Neural crest cell (in vitro differentiated cells): ENCODE measurements at regions not wholly inside any gene's neighbourhood (a gene's known extent, or its start where the extent isn't known, plus 50 kb on each side); places are given as distances from the start of the nearest gene placed in this dataset.

Experiments used
- DNase-seq: peaks from one replicate; pipeline ENCODE4 v3.0.0; 2021; ENCODE audit warnings: low read depth, mixed read lengths, low spot score
- H3K27ac Mint-ChIP-seq: one replicate; pipeline ENCODE4 v1.8.0; 2021; ENCODE audit warnings: mild to moderate bottlenecking, mixed read lengths; ENCODE audit not compliant: unreplicated experiment
- H3K27me3 Mint-ChIP-seq: 2 replicates; pipeline ENCODE4 v1.8.0; 2021; ENCODE audit warnings: low read depth, mild to moderate bottlenecking, mixed read lengths
- H3K36me3 Mint-ChIP-seq: 2 replicates; pipeline ENCODE4 v1.8.0; 2021; ENCODE audit warnings: low read depth, mild to moderate bottlenecking, mixed read lengths
- H3K4me1 Mint-ChIP-seq: 2 replicates; pipeline ENCODE4 v1.8.0; 2021; ENCODE audit warnings: mixed read lengths
- H3K4me3 Mint-ChIP-seq: one replicate; pipeline ENCODE4 v1.8.0; 2021; ENCODE audit warnings: mild to moderate bottlenecking, mixed read lengths
- H3K9me3 Mint-ChIP-seq: 2 replicates; pipeline ENCODE4 v1.8.0; 2021; ENCODE audit warnings: mixed read lengths
- TF ChIP-seq, protein P1 (sequence below): fragments of 200-600 bp; sonication (generic); conservative IDR thresholded peaks from 2 replicates; pipeline ENCODE4 v1.5.0; 2021; ENCODE audit warnings: antibody characterized with exemption, mild to moderate bottlenecking

DNA sequence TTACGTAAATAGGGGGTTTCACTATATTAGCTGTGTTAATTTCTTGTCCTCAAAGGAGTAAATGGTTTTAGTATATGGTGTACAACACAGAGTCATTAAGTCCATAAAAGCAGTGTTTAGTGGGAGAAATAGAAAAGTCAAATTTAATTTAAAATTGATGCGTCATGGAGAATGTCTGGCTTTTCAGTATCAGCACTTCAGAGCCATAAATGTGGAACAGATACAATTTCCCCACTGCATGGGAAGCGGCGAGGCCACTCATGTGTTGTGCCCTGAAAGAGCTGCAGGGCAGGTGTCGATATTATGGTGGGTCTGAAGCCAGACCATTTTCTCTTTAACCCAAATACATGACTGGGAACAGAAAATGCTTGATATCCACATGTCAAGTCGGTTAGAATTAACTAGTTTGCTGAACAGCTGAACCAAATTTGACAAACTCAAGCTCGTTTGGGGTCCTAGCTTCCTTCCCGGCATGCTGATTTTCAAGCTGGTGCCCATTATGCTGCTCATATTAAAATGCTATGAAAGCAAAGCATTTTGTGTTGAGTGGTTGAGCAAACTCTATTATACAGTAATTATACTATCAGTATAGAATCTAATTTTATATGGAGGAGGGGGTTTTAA is 364.6 kb upstream of the TBL1XR1 start:
- TF ChIP-seq, protein P1, sequence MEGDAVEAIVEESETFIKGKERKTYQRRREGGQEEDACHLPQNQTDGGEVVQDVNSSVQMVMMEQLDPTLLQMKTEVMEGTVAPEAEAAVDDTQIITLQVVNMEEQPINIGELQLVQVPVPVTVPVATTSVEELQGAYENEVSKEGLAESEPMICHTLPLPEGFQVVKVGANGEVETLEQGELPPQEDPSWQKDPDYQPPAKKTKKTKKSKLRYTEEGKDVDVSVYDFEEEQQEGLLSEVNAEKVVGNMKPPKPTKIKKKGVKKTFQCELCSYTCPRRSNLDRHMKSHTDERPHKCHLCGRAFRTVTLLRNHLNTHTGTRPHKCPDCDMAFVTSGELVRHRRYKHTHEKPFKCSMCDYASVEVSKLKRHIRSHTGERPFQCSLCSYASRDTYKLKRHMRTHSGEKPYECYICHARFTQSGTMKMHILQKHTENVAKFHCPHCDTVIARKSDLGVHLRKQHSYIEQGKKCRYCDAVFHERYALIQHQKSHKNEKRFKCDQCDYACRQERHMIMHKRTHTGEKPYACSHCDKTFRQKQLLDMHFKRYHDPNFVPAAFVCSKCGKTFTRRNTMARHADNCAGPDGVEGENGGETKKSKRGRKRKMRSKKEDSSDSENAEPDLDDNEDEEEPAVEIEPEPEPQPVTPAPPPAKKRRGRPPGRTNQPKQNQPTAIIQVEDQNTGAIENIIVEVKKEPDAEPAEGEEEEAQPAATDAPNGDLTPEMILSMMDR: no peak
- Mint-ChIP-seq H3K9me3 (peaks cover 3% of the 10 kb centered on the region), H3K27me3 (no peaks in the 10 kb centered on the region), H3K36me3 (no peaks in the 10 kb centered on the region), H3K4me1 (no peaks in the 10 kb centered on the region), H3K27ac (no peak overlapping the region), H3K4me3 (no peak overlapping the region)
- DNase-seq: no peak

- TF ChIP-seq, protein P1: no peak
- Mint-ChIP-seq H3K4me3 (no peak overlapping the region), H3K4me1 (no peaks in the 10 kb centered on the region), H3K27ac (no peak overlapping the region), H3K9me3 (peaks cover 3% of the 10 kb centered on the region), H3K27me3 (no peaks in the 10 kb centered on the region), H3K36me3 (no peaks in the 10 kb centered on the region)
- DNase-seq: no peak
Observed at GRCh38 chr3:177563243-177563780, 366.0 kb upstream of the TBL1XR1 start.

GRCh38 chr3:177563792-177564191 is 366.5 kb upstream of the TBL1XR1 start:
- TF ChIP-seq, protein P1: no peak
- no peak overlapping the region for H3K27ac Mint-ChIP-seq
- no peaks in the 10 kb centered on the region for H3K4me1 Mint-ChIP-seq
- H3K4me3 Mint-ChIP-seq: no peak overlapping the region
- H3K27me3 Mint-ChIP-seq: no peaks in the 10 kb centered on the region
- H3K36me3 Mint-ChIP-seq: no peaks in the 10 kb centered on the region
- DNase-seq: no peak
- H3K9me3 Mint-ChIP-seq: peaks cover 3% of the 10 kb centered on the region

GRCh38 chr3:177565981-177566380 is 368.7 kb upstream of the TBL1XR1 start:
- H3K9me3 Mint-ChIP-seq: peaks cover 5% of the 10 kb centered on the region
- H3K27me3 Mint-ChIP-seq: no peaks in the 10 kb centered on the region
- TF ChIP-seq, protein P1: no peak
- no peak for DNase-seq
- H3K36me3 Mint-ChIP-seq: no peaks in the 10 kb centered on the region
- H3K27ac Mint-ChIP-seq: no peak overlapping the region
- no peaks in the 10 kb centered on the region for H3K4me1 Mint-ChIP-seq
- no peak overlapping the region for H3K4me3 Mint-ChIP-seq

- TF ChIP-seq, protein P1: no peak
- Mint-ChIP-seq H3K4me1 (peaks cover 11% of the 10 kb centered on the region), H3K9me3 (peaks cover 5% of the 10 kb centered on the region), H3K4me3 (no peak overlapping the region), H3K36me3 (no peaks in the 10 kb centered on the region), H3K27ac (no peak overlapping the region), H3K27me3 (no peaks in the 10 kb centered on the region)
- no peak for DNase-seq
Observed at GRCh38 chr3:177567833-177568232, 370.6 kb upstream of the TBL1XR1 start.
